PC-3 (cell line): ENCODE measurements at regions not wholly inside any gene's neighbourhood (a gene's known extent, or its start where the extent isn't known, plus 50 kb on each side); places are given as distances from the start of the nearest gene placed in this dataset.
"Not testable (repeated sequence)": the region's sequence is repeated elsewhere in the genome, so short reads cannot be mapped to it uniquely, and the experiment has no call there.

Experiments used
- ATAC-seq: fragments of 200-7000 bp; cut with Tn5 transposase; 2 replicates; pipeline ENCODE4 v1.9.1; 2020; ENCODE audit warnings: mild to moderate bottlenecking, moderate library complexity
- BruUV-seq: library from RNA; stranded (reverse); fragments of 400-500 nt; replicated peaks from 2 replicates; lab custom pipeline; 2021; lab: Mats Ljungman, UMichigan
- CTCF ChIA-PET: fragments of 300-600 bp; sonication (Branson Sonifier 250); formaldehyde crosslinking; loops from one replicate; lab custom pipeline; 2022; ENCODE audit warnings: antibody characterized with exemption; lab: Charles Lee
- POLR2A ChIA-PET: fragments of 300-600 bp; sonication (Branson Sonifier 250); formaldehyde crosslinking; loops from one replicate; lab custom pipeline; 2022; ENCODE audit warnings: antibody characterized with exemption; ENCODE audit not compliant: unreplicated experiment; lab: Charles Lee
- DNase-seq: peaks from one replicate; pipeline ENCODE4 v3.0.0-alpha.2; 2015
- H2AFZ ChIP-seq: fragments of 300-600 bp; sonication (generic); 2 replicates; pipeline ENCODE4 v1.6.0; 2016; ENCODE audit warnings: antibody characterized with exemption, low read length
- H3F3A ChIP-seq: fragments of 300-600 bp; sonication (generic); one replicate; pipeline ENCODE4 v1.6.0; 2017; ENCODE audit warnings: antibody characterized with exemption, low read length, control low read depth, mild to moderate bottlenecking; ENCODE audit not compliant: unreplicated experiment
- H3K27ac ChIP-seq: fragments of 300-600 bp; sonication (generic); 2 replicates; pipeline ENCODE4 v1.5.1; 2016; ENCODE audit warnings: mild to moderate bottlenecking, low read length
- H3K27me3 ChIP-seq: fragments of 300-600 bp; sonication (generic); 2 replicates; pipeline ENCODE4 v1.6.1; 2016; ENCODE audit warnings: low read length, mixed read lengths
- H3K36me3 ChIP-seq: fragments of 300-600 bp; sonication (generic); 2 replicates; pipeline ENCODE4 v1.6.1; 2016; ENCODE audit warnings: low read depth, mixed run types, low read length, mixed read lengths
- H3K4me1 ChIP-seq: fragments of 300-600 bp; sonication (generic); 2 replicates; pipeline ENCODE4 v1.5.1; 2016; ENCODE audit warnings: low read length; ENCODE audit not compliant: insufficient read depth
- H3K4me2 ChIP-seq: fragments of 300-600 bp; sonication (generic); 2 replicates; pipeline ENCODE4 v1.6.0; 2016; ENCODE audit warnings: low read length
- H3K4me3 ChIP-seq: fragments of 300-600 bp; sonication (generic); 2 replicates; pipeline ENCODE4 v1.5.1; 2016; ENCODE audit warnings: mild to moderate bottlenecking, low read length, mixed read lengths
- H3K79me2 ChIP-seq: fragments of 300-600 bp; sonication (generic); 2 replicates; pipeline ENCODE4 v1.6.1; 2017; ENCODE audit warnings: low read length, mixed read lengths
- H3K9ac ChIP-seq: fragments of 300-600 bp; sonication (generic); 2 replicates; pipeline ENCODE4 v1.6.0; 2016; ENCODE audit warnings: mild to moderate bottlenecking, low read length
- H3K9me2 ChIP-seq: fragments of 300-600 bp; sonication (generic); replicated peaks from 2 replicates; pipeline ENCODE4 v1.6.1; 2016; ENCODE audit warnings: mixed run types, low read length, mixed read lengths
- H3K9me3 ChIP-seq: fragments of 300-600 bp; sonication (generic); 2 replicates; pipeline ENCODE4 v1.6.1; 2016; ENCODE audit warnings: low read length, mixed read lengths
- H4K20me1 ChIP-seq: fragments of 300-600 bp; sonication (generic); 2 replicates; pipeline ENCODE4 v1.6.1; 2016; ENCODE audit warnings: low read length, mixed read lengths
- EZH2 ChIP-seq: fragments of 300-600 bp; sonication (generic); IDR thresholded peaks from one replicate; pipeline ENCODE4 v1.6.1; 2017; ENCODE audit warnings: antibody characterized with exemption, mild to moderate bottlenecking, low read length; ENCODE audit not compliant: unreplicated experiment
- EZH2phosphoT487 ChIP-seq: fragments of 300-600 bp; sonication (generic); IDR thresholded peaks from 2 replicates; pipeline ENCODE4 v1.6.1; 2018; ENCODE audit warnings: mild to moderate bottlenecking, antibody characterized with exemption, low read length, borderline replicate concordance
- intact Hi-C: fragments of 100-400 bp; cut with micrococcal nuclease; formaldehyde crosslinking; loops from 2 replicates; pipeline ENCODE4 v1.9.0; 2023
- TF ChIP-seq, protein P1 (sequence below): fragments of 300-600 bp; sonication (generic); conservative IDR thresholded peaks from 2 replicates; pipeline ENCODE4 v1.5.1; 2017; ENCODE audit warnings: antibody characterized with exemption, low read depth, mild to moderate bottlenecking, low read length

GRCh38 chr18:49722477-49722876 is 90.9 kb downstream of the ACAA2 start:
- no peaks in the 10 kb centered on the region for H3K27me3 ChIP-seq
- H3K79me2 ChIP-seq: no peaks in the 10 kb centered on the region
- TF ChIP-seq EZH2phosphoT487 (no peak), EZH2 (no peak)
- TF ChIP-seq, protein P1, sequence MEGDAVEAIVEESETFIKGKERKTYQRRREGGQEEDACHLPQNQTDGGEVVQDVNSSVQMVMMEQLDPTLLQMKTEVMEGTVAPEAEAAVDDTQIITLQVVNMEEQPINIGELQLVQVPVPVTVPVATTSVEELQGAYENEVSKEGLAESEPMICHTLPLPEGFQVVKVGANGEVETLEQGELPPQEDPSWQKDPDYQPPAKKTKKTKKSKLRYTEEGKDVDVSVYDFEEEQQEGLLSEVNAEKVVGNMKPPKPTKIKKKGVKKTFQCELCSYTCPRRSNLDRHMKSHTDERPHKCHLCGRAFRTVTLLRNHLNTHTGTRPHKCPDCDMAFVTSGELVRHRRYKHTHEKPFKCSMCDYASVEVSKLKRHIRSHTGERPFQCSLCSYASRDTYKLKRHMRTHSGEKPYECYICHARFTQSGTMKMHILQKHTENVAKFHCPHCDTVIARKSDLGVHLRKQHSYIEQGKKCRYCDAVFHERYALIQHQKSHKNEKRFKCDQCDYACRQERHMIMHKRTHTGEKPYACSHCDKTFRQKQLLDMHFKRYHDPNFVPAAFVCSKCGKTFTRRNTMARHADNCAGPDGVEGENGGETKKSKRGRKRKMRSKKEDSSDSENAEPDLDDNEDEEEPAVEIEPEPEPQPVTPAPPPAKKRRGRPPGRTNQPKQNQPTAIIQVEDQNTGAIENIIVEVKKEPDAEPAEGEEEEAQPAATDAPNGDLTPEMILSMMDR: no peak
- H3K4me2 ChIP-seq: no peak overlapping the region
- POLR2A ChIA-PET: no interaction called here
- no peaks in the 10 kb centered on the region for H3K36me3 ChIP-seq
- no peak overlapping the region for H3K27ac ChIP-seq
- no TSS peak for BruUV-seq
- H2AFZ ChIP-seq: no peak overlapping the region
- H3K9me2 ChIP-seq: no peaks in the 10 kb centered on the region
- no peaks in the 10 kb centered on the region for H4K20me1 ChIP-seq
- ATAC-seq (no peak), DNase-seq (no peak)
- H3K9ac ChIP-seq: no peak overlapping the region
- CTCF ChIA-PET: no interaction called here
- no peaks in the 10 kb centered on the region for H3F3A ChIP-seq
- peaks cover 23% of the 10 kb centered on the region for H3K4me1 ChIP-seq
- H3K4me3 ChIP-seq: no peak overlapping the region
- H3K9me3 ChIP-seq: no peaks in the 10 kb centered on the region
- intact Hi-C loops: loop anchor here (2.0 kb wide), 1 partner anchor 160 kb away; the partner anchor contains the start of gene LIPG

- POLR2A ChIA-PET: no interaction called here
- no peak overlapping the region for H2AFZ ChIP-seq
- no peaks in the 10 kb centered on the region for H3K9me2 ChIP-seq
- TF ChIP-seq EZH2phosphoT487 (no peak), EZH2 (no peak)
- TF ChIP-seq, protein P1: no peak
- DNase-seq: no peak
- no TSS peak for BruUV-seq
- H3K27ac ChIP-seq: no peak overlapping the region
- no peaks in the 10 kb centered on the region for H4K20me1 ChIP-seq
- H3K9me3 ChIP-seq: no peaks in the 10 kb centered on the region
- no peaks in the 10 kb centered on the region for H3K27me3 ChIP-seq
- ATAC-seq: no peak
- no peaks in the 10 kb centered on the region for H3K79me2 ChIP-seq
- CTCF ChIA-PET: no interaction called here
- no peaks in the 10 kb centered on the region for H3K36me3 ChIP-seq
- peaks cover 23% of the 10 kb centered on the region for H3K4me1 ChIP-seq
- H3K4me3 ChIP-seq: no peak overlapping the region
- no peaks in the 10 kb centered on the region for H3F3A ChIP-seq
- H3K9ac ChIP-seq: no peak overlapping the region
- H3K4me2 ChIP-seq: no peak overlapping the region
- intact Hi-C loops: loop anchor here (2.0 kb wide), 1 partner anchor 159 kb away; the partner anchor contains the start of gene LIPG
These were observed 91.4 kb downstream of the ACAA2 start for GRCh38 chr18:49721981-49722380.

DNA sequence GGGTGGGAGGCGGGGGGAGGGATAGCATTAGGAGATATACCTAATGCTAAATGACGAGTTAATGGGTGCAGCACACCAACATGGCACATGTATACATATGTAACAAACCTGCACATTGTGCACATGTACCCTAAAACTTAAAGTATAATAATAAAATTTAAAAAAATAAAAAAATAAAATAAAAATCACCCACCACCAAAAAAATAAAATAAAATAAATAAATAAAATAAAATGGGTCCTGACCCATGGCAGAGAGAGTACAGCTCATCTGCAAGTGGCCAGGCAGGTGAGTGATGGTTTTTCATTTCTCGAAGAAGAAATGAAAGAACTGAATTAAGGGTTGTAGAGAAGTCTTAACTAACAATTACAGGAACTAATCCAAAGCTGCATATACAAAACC is 92.4 kb downstream of the ACAA2 start:
- H3K79me2 ChIP-seq, POLR2A ChIA-PET, H3K9ac ChIP-seq, H2AFZ ChIP-seq, DNase-seq, H3K27me3 ChIP-seq, H3F3A ChIP-seq, BruUV-seq, H3K4me3 ChIP-seq, H3K27ac ChIP-seq, H3K9me2 ChIP-seq, ATAC-seq, H3K36me3 ChIP-seq, intact Hi-C loops, CTCF ChIA-PET, H3K4me2 ChIP-seq, H4K20me1 ChIP-seq, H3K9me3 ChIP-seq: not testable (repeated sequence)
- H3K4me1 ChIP-seq: peaks cover 18% of the 10 kb centered on the region
